Globus pallidus (tissue), 1 donor: ENCODE measurements at regions not wholly inside any gene's neighbourhood (a gene's known extent, or its start where the extent isn't known, plus 50 kb on each side); places are given as distances from the start of the nearest gene placed in this dataset.
A peak's percentile ranks its signal among the peaks of the same experiment; 100 is the strongest.
"Not testable (repeated sequence)": the region's sequence is repeated elsewhere in the genome, so short reads cannot be mapped to it uniquely, and the experiment has no call there.

ENCODE experiments used
- DNase-seq: peaks from one replicate; pipeline ENCODE4 v3.0.0-alpha.2; 2015; ENCODE audit warnings: low spot score

DNA sequence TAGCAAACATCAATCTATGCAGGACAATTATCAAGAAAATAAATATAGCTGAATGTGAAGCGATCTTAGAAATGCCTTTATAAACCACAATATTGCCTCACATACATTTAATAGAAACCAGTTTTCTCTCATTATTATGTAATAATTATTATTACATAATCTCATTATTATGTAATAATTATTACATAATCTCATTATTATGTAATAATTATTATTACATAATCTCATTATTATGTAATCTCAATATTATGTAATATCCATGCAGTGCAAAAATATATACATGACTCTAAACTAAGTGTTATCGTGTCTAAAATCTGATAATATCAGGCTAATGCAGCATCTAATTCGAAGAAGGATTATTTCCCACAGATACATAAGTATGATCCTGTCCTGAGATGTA is 563.9 kb upstream of the SEMA6A start:
- DNase-seq: no peak

GRCh38 chr5:117135851-117136250 is 561.2 kb upstream of the SEMA6A start:
- DNase-seq: no peak

DNA sequence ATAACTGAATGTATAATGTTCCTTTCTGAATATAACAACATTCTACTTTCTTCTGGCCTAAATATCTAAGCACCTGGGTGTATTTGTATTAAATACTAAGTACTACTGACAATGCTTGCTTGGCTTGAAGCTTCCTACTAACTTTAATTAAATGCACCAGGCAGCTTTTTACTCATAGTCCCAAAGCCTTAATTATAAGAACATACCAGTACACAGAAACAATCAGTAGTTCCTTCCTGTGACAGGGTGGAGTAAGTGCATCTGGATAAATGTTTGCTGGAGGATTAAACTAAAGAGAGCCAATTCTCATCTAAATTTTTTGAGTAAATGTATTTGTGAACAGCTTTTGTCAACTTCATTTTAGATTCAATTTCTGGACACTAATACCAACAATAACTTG is 558.6 kb upstream of the SEMA6A start:
- no peak for DNase-seq

DNA sequence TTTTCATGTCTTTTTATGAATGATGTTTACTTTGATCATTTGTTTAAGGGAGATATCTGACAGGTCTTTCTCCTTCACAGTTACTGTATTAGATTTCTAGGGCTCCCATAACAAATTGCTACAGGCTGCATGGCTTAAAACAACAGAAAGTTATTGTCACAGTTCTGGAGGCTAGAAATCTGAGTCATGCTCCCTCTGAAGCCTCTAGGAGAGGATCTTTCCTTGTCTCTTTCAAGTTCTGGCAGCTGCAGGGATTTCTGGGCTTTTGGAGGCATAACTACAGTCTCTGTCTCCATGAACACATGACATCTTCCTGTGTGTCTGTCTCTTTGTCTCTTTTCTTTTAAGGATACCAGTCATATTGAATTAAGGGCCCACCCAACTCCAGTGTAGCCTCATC is 557.3 kb upstream of the SEMA6A start:
- DNase-seq: peak; percentile 63

- no peak for DNase-seq
These were observed 556.5 kb upstream of the SEMA6A start for GRCh38 chr5:117131048-117131679.

DNA sequence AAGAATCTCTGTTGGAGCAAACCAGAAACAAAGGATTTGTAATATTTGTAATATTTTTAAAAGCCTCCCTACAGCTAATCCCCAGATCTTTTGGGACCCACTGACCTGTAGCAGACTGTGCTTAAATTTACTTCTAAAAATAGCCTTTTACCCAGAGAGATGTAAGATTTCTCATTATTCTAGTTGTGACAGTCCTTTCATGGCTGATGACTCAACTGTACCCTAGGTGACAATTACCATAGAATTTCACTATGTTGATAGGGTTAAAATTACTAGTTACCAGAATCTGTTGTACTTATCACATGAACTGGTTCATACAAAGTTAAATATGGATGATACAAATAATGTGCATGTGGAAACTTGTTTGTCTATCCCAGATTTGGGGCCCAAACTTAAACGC is 543.9 kb upstream of the SEMA6A start:
- no peak for DNase-seq

DNA sequence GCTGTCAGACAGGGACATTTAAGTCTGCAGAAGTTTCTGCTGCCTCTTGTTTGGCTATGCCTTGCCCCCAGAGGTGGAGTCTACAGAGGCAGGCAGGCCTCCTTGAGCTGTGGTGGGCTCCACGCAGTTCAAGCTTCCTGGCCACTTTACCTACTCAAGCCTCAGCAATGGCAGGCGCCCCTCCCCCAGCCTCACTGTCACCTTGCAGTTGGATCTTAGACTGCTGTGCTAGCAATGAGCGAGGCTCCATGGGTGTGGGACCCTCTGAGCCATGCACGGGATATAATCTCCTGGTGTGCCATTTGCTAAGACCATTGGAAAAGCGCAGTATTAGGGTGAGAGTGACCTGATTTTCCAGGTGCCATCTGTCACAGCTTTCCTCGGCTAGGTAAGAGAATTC is 542.7 kb upstream of the SEMA6A start:
- not testable (repeated sequence) for DNase-seq

- no peak for DNase-seq
These were observed 535.9 kb upstream of the SEMA6A start for GRCh38 chr5:117110548-117110947.

GRCh38 chr5:117107859-117108258 is 533.2 kb upstream of the SEMA6A start:
- DNase-seq: no peak

- no peak for DNase-seq
These were observed 529.1 kb upstream of the SEMA6A start for GRCh38 chr5:117103703-117104102.

GRCh38 chr5:117102591-117102990 is 528.0 kb upstream of the SEMA6A start:
- DNase-seq: no peak

DNA sequence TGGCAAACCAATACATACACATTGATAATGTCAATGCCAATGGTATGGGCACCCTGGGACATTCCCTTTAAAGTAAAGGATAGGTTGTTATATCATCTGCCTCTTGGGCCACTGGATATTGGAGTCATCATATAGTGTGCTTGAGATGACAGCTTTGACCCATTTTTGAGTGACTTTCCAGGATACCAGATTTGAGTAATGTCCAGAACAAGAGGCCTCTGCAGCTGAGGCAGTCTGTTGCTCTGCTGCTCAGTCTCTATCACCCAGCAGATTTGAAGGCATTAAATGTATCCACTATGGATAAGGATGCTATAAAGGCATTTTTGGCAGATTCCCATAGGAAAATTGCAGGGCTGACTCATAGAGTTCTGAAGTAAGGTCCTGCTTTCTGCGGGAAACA is 525.6 kb upstream of the SEMA6A start:
- no peak for DNase-seq

GRCh38 chr5:117098094-117098493 is 523.5 kb upstream of the SEMA6A start:
- no peak for DNase-seq

DNA sequence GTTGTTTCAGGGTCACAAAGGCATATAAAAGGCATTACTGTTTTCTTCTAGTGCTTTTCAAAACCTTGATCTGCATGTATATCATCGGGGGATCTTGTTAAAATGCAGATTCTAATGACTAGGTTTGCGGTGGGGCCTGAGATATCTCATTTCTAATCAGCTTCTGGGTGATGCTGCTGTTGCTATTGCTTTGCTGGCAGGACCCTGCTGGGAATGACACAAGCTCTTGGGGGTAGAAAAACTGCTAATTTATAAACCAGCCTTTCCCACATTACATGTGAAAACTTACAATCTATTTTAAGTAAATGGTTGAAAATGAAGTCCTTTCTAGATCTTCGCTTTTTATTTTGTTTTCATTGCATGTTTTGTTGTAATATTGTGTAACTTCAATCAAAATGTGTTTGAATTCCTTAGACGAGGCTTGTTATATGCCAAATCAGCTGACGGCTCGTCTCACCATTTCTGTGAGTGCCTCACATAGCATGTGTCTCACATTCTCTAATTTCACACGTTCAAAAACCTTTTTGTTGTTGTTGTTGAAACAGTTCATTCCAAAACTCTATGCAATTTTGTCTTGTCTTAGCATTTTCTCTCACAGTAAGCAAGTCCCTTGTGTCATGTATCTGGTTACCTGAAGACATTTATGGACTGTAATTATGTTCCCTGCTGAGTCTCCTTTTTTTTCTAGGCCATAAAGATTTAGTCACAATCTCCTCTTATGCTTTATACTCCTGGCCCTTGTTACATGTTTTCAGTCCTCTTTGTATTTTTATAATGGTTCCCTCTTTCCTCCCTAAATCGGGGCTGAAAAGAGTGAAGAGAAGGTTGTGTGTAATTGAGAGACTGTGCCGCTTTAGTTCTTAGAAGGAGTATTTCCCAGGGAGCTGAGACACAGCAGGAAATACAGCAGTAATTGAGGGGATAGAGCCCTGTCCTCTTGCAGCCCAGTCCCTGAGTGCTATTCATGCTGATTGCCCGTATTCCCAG is 521.0 kb upstream of the SEMA6A start:
- DNase-seq: no peak

GRCh38 chr5:117094114-117094815 is 519.6 kb upstream of the SEMA6A start:
- DNase-seq: no peak

DNA sequence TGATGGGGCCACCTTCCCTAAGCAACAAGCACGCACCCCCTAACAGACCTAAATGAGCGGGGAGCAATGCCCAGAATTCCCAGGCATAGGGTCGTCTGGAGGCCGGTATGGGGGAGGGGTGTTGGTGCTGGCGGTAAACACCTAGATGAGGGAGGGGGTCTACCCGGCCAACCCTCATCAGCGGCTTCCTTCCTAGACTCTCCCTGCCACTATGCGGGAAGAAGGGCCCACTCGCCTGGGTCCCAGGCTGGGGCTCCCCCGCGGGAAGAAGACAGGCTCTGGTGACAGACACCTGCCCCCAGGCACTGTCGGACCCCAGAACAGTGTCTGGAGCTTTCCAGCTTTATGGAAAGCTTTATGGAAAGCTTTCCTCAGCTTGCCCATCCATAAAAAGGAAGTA is 519.0 kb upstream of the SEMA6A start:
- no peak for DNase-seq

GRCh38 chr5:117089001-117089400 is 514.4 kb upstream of the SEMA6A start:
- no peak for DNase-seq

DNA sequence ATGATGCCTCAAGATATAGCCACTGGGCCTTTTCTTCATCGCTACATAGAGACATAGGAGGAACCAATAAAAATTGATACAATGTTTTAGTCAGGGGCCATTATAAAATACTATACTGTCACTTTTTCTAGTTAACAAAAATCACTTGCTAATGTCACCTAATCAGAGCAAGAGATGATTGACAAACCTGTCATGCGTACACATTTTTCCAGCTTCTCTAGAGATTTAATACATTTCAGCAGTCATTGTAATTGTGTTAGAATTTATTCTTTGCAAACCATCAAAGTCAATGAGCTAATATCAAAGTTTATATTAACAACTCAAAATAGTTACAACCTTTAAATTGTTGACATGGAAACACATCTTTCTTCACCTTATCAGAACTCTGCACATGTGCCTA is 513.6 kb upstream of the SEMA6A start:
- no peak for DNase-seq

DNA sequence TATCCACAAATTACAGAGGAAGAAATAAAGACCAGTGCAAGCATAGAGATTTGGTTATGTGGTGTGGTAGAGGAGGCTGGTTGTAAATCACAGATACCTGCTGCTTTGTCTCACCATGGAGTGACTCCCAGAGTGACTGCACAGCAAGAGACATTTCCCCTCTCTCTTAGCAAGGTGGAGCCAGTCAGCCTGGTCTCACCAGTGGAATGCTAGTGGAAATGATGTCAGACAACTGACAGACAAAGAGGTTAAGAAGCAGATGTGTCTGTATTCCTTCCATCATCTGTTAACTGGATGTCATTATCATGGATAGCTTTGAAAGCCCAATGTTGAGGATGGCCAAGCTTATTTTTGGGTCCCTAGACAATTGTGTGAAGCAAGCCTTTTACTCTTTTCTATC is 509.4 kb upstream of the SEMA6A start:
- DNase-seq: peak; percentile 53

DNA sequence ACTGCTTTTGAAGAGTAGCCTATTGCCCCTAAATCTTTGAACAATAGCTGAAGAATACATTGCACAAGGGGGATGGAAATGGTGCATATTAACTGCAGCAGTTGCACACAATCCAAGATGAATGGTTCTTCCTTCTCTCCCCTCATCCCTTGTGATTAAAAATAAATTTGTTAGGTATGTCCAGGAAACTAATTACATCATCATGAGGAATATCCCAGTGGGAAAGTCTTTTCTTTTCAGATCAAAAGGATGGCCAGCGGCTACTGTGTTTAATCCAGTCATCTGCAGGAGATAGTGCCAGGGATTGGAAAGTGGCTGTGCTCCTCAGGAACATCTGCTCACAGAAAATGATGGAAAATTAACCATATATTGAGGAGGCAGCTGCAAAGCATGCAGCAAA is 508.4 kb upstream of the SEMA6A start:
- DNase-seq: no peak

- DNase-seq: no peak
These were observed 502.5 kb upstream of the SEMA6A start for GRCh38 chr5:117077142-117077541.

DNA sequence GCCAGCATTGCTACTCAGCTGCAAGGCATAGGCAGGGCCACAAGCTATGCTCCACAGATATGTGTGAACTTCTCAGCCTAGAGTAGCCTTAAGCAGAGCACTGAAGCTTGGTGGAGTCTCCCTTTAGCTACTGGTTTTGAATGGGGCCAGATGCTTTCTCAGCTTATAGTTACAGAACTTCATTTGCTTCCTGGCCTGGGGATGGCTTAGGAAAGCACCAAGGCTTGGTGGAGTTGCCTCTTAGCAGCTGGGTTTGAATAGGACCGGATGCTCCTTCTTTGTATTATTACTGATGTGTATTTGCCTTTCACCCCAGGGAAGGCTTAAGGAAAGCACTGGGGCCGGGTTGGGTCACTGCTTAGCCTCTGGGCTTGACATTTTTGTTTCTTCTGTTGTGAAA is 497.8 kb upstream of the SEMA6A start:
- no peak for DNase-seq

DNA sequence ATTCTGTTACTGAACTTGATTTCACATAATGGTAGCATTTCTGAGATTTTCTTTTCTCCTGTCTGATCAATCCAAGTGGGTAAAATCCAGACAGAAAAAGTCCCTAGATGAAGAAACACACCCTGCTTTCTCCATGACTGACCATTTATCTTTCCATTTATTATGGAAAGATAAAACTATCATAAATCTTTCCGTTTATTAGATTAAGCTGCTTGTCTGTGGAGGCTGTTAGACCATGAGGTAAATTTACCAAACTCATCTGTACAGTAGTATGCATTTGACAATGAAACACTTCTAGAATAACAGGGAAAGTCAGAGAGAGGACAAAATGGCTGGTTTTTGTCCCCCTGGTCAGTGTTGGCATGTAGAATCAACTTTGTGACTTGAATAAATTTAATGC is 491.2 kb upstream of the SEMA6A start:
- DNase-seq: no peak
